HG03442 (cell line): ENCODE measurements at regions not wholly inside any gene's neighbourhood (a gene's known extent, or its start where the extent isn't known, plus 50 kb on each side); places are given as distances from the start of the nearest gene placed in this dataset.

ENCODE experiments used
- ATAC-seq: cut with Tn5 transposase; IDR thresholded peaks from one replicate; pipeline ENCODE4 v1.9.1; 2021; ENCODE audit warnings: mild to moderate bottlenecking, moderate library complexity; ENCODE audit not compliant: unreplicated experiment

DNA sequence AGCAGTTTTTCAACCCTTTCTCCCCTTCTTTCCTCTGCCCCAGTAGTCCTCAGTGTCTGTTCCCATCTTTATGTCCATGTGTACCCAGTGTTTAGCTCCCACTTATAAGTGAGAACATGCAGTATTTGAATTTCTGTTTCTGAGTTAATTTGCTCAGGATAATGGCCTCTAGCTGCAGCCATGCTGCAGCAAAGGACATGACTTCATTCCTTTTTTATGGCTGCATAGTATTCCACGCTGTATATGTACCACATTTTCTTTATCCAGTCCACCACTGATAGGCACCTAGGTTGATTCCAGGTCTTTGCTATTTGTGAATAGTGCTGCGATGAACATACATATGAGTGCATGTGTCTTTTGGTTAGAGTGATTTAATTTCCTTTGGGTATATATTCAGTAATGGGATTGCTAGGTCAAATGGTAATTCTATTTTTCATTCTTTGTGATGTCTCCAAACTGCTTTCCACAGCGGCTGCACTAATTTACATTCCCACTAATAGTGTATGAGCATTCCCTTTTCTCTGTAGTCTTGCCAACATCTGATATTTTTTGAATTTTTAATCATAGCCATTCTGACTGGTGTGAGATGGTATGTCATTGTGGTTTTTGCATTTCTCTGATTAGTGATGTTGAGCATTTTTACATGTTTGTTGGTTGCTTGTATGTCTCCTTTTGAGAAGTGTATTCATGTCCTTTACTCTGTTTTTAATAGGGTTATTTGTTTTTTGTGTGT lies 54.6 kb upstream of the ANK2 start:
- no peak for ATAC-seq
